GM21423 (cell line): ENCODE measurements at regions not wholly inside any gene's neighbourhood (a gene's known extent, or its start where the extent isn't known, plus 50 kb on each side); places are given as distances from the start of the nearest gene placed in this dataset.

Experiments used
- ATAC-seq: cut with Tn5 transposase; IDR thresholded peaks from one replicate; pipeline ENCODE4 v1.9.1; 2021; ENCODE audit warnings: mild to moderate bottlenecking, moderate library complexity; ENCODE audit not compliant: unreplicated experiment

DNA sequence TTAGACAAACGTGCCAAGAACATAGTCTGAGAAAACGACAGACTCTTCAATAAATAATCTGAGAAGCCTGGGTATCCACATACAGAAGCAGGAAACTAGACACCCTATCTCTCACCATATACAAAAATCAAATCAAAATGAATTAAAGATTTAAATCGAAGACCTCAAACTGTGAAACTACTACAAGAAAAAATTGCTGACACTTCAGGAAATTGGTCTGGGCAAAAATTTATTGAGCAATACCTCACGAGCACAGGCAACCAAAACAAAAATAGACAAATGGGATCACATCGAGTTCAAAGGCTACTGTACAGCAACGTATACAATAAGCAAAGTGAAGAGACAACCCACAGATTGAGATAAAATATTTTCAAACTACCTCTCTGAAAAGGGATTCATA is 292.8 kb upstream of the RGS18 start:
- no peak for ATAC-seq

DNA sequence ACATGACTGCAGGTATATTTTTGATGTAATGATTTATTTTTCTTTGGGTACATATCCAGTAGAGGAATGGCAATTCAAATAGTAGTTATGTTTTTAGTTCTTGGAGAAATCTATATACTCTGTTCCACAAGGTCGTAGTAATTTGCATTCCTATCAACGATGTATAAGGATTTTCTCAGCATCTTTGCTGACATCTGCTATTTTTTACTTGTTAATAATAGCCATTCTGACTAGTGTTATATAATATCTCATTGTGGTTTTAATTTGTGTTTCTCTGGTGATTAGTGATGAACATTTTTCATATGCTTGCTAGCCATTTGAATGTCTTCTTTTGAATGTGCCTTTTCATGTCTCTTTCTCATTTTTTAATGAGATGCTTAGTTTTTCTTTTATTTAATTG is 292.1 kb upstream of the RGS18 start:
- ATAC-seq, result no peak

GRCh38 chr1:191869790-191870312 is 288.4 kb upstream of the RGS18 start:
- ATAC-seq, result no peak

- no peak for ATAC-seq
These were observed 287.8 kb upstream of the RGS18 start for GRCh38 chr1:191870490-191870889.

DNA sequence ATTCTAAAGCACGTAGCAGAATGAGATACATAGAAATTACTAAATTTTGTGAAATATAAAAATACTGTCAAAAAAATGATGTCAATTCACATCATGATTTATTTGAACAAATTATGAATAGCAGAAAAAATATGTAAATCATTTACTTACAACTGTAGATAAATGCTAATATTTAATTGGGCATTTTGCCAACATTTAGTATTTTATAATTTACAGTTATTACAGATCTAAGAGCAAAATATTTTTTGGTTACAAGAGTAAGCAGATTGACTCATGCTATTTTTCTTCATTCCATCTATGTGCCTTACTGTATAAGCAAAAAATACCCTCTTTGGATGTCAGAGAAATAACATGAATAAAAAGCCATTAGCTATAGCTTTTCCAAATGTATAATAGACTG is 282.3 kb upstream of the RGS18 start:
- ATAC-seq, result no peak

DNA sequence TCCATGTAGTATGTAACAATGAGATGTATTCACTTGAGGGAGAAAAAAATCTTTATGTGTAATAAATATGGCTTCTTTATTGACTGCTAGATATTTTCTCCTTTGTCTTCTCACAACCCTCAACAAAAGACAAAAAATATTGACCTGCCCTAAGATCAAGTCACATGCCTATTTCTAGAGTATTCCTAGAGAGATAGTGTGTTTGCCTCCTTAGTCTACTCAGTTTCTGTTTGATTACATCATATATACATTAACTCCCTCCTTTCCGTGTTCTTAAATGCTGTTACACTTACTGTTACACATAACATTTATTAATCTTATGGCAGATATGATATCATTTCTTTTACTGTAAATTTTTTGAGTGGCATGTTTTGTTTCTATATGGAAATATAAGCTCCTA is 281.6 kb upstream of the RGS18 start:
- no peak for ATAC-seq

GRCh38 chr1:191882870-191883269 is 275.4 kb upstream of the RGS18 start:
- ATAC-seq, result no peak

DNA sequence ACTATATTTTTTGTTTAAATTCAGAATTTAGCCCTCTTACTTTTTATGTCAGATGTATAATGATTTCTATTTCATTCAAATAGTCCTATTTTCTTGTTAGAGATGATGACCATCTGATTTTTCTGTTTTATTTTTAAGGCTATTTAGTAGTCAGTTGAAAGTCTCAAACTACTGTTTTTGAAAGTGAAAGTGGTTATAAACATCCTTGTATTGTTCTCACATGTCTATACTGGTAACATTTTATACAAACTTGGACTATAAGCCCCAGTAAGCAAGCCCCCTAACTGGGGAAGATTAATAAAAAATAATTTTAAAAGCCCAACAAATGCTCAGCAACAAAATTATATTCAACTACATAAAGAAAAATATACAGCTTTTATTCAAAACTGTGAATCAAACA is 271.3 kb upstream of the RGS18 start:
- no peak for ATAC-seq

GRCh38 chr1:191888996-191889622 is 269.2 kb upstream of the RGS18 start:
- ATAC-seq, result no peak

DNA sequence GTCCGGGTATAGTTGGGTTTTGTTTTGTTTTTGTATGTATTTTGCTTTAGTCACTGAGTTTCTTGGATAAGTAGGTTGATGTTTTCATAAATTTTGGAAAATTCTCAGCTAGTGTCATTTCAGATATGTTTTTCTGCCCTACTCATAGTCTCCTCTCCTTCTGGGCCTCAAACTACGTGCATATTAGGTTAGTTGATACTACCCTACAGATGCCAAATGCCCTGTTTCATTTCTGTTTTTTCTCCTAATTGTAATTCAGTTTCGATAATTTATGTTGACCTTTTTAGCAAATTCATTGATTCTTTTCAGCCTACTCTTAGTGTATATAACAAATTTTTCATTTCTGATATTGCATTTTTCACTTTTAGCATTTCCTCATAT is 268.6 kb upstream of the RGS18 start:
- ATAC-seq, result no peak

- no peak for ATAC-seq
These were observed 267.7 kb upstream of the RGS18 start for GRCh38 chr1:191890433-191891088.

DNA sequence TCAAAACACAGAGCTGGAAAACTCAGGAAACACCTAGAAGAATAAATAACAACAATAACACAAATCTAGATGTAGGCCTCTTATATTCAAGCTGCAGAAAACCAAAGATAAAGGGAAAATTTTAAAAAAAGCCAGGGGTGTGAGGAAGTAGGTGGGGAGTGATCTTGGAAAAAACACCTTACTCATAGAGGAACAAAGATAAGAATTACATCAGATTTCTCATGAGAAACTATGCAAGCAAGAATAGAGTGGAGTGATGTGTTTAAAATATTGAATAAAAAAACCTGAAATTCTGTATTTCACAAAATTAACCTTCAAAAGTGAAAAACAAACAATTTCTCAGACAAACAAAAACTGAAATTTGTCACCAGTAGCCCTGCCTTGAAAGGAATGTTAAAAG is 265.5 kb upstream of the RGS18 start:
- ATAC-seq, result no peak

GRCh38 chr1:191895049-191895448 is 263.2 kb upstream of the RGS18 start:
- no peak for ATAC-seq

DNA sequence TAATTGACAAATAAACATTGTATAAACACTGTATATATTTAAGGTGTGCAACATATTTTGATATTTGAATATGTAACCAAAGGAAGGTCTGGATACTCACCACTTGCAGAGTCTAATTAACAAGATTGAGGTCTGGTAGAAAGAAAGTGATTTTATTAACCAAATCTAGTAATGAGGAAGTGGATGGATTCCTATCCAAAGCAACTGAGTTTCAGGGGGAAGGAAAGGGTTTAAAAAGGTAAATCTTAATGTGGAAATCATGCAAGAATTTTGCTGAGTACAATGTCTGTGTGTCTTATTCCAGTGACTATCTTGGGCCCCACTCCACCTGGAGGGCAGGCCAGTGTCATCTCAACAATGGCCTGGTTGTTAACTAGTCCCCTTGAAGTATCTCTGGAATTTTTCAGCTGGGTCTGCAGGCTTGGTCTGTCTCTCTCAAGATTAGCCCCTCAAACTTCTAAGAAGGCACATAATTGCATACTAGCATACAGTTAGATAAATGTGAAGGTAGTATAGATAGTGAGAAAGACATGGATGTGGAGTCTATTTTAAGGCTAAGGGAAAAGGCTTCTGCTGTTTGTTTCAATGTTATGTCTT is 262.7 kb upstream of the RGS18 start:
- ATAC-seq, result no peak

DNA sequence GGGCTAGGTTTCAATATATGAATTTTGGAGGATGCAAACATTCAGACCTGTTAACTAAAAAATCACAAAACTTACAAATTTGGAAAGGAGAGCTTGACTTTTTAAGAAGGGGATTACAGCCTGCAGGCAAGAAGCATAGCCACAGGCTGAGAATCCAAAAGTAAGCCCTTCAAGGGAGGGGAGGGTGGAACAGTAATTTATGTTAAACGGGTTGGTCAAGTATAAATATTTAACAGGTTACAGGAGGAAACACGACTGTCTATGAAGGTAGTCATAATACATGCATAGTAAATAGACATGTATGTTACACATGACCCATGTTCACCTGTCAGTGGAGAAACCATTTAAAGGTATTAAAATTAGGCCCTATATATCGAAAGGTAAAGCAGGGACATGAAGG is 261.1 kb upstream of the RGS18 start:
- no peak for ATAC-seq

DNA sequence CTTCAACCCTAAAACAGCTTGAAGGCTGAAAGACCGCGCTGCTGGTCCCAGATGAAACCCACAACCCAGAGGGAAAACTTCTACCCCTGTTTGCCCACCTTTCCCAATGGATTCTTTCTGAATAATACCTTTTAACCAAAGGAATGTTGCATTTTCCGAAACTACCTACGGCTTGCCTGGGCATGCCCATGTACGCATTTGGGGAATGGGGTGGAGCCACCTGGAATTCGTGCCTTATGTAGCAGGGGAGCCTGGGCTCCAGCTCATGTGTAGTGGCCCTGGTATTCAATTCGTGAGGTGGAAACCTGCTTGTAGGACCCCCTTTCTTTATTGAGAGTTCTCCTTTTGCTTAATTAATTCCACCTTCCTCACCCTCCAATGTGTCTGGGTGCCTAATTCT is 256.6 kb upstream of the RGS18 start:
- ATAC-seq, result no peak

DNA sequence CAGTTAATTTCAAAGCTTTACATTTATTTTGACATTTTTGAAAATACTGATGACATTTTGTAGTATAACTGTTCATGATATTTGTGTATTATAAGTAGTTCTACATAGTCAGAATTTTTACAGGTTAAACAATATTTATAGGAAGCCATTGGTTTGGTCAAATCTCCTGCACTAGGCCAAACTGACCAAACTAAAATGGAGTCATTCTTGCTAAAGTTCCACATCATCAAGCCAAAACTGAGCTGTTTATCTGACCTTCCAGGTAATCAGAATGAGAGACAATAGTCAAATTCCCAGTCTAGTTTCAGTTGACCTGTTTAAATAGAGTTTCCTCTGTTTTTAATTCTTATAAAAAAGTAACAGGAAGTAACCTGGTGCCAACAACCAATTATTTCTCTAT is 253.3 kb upstream of the RGS18 start:
- no peak for ATAC-seq

DNA sequence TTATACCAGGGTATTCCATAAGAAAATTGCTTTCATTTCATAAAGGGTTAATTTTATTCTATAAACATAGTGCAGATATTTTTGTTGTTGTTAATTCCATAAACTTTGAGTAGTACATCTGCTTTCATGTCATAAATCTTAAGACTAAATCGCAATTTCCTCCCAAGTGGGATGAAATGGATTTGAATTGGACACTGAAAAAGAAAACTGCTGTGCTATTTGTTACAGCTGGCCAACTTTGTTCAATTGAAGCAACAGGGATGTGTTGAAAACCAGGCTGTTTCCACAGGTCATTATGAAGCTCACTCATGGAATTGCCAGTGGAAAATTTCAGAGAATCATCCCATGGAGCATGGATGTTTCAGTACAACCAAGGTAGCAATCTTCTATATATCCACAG is 252.5 kb upstream of the RGS18 start:
- ATAC-seq, result no peak

DNA sequence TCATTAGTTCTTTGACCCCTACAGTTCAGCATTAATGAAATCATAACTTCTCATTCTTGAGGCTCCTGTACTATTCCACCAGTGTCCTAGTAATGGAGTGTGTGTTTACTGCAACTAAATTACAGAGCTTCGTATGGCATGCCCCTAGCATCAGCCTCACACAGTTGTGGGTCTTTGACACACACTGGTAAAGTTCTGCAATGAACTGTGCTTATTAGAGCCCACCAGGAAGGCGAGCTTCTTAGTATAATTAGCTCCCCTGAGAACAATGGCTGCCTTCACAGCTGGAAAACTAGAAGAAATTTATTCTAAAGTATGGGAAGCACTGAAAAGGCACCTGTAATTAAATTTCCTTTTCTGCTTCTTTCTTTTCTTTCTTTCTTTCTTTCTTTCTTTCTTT is 251.1 kb upstream of the RGS18 start:
- no peak for ATAC-seq

DNA sequence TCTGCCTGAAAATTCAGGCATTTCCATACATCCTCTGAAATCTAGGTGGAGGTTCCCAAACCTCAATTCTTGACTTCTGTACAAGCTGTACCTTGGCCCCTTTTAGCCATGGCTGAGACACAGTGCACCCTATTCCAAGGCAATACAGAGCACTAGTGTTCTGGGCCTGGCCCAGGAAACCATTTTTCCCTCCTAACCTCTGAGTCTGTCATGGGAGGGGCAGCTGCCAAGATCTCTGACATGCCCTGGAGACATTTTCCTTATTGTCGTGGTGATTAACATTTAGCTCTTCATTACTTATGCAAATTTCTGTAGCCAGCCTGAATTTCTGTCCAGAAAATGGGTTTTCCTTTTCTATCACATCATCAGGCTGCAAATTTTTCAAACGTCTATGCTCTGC is 248.0 kb upstream of the RGS18 start:
- no peak for ATAC-seq

DNA sequence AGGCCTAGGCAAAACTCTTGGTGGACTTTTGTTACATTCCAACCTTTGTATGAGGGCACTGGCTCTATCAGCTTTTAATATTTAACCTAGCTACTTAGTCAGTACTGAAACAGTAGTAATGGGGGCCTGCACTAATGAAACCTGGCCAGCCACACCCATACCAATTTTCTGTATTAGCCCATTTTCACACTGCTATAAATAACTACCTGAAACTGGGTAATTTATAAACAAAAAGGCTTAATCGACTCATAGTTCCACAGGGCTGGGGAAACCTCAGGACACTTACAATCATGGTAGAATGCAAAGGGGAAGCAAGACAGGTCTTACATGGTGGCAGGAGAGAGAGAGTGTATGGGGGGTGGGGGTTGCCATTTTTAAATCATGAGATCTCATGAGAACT is 245.7 kb upstream of the RGS18 start:
- ATAC-seq, result peak; percentile 81

DNA sequence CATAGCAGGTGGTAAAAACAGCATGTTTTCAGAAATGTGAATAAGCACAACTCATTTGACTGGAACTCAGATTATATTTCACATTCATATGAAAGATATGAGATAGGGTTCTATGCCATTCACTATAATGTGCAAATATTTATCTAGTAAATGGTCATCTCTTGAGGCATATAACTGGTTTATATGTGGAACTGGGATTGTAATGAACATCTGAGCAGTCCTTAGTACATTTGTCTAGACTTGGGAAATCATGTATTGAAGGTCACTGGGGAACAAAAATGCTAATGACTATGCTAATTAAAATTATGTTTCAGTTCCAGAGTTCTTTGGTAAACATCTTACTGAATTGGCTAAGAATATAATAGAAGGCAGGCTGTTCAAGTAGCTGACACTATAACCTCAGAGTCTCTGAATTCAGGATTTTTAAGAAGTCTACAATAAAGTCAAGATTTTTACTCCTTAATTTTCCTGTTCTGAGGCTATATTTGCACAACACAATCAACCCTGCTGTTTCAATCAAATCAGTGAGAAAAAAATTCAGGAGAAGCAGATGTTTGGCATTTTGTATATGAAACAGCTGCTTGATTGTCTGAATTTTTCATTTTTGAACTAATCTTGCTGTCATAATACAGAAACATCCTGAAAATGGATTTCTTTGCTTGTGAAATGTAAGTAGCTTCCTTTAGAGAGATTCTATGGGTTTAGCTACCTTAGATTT is 244.8 kb upstream of the RGS18 start:
- no peak for ATAC-seq
